GM23338 (cell line): ENCODE measurements at regions not wholly inside any gene's neighbourhood (a gene's known extent, or its start where the extent isn't known, plus 50 kb on each side); places are given as distances from the start of the nearest gene placed in this dataset.

Experiments used
- ATAC-seq: fragments of 200-7000 bp; cut with Tn5 transposase; 3 replicates; pipeline ENCODE4 v1.9.1; 2020
- DNase-seq: peaks from one replicate; pipeline ENCODE4 v3.0.0-alpha.2; 2015; ENCODE audit warnings: low spot score
- H2AFZ ChIP-seq: fragments of 200-600 bp; sonication (generic); 2 replicates; pipeline ENCODE4 v1.8.0; 2016; ENCODE audit warnings: antibody characterized with exemption, mild to moderate bottlenecking, moderate library complexity
- H3F3A ChIP-seq: fragments of 200-600 bp; sonication (generic); replicated peaks from 2 replicates; pipeline ENCODE4 v1.8.0; 2017; ENCODE audit warnings: antibody characterized with exemption, mixed run types, low read depth
- H3K27ac ChIP-seq: fragments of 200-600 bp; sonication (generic); 2 replicates; pipeline ENCODE4 v1.6.1; 2016; ENCODE audit warnings: low read depth
- H3K27me3 ChIP-seq: fragments of 200-600 bp; sonication (generic); 2 replicates; pipeline ENCODE4 v1.8.0; 2016; ENCODE audit warnings: mild to moderate bottlenecking, mixed run types, moderate library complexity; ENCODE audit not compliant: insufficient read depth
- H3K36me3 ChIP-seq: fragments of 200-600 bp; sonication (generic); 2 replicates; pipeline ENCODE4 v1.8.0; 2016; ENCODE audit warnings: mild to moderate bottlenecking; ENCODE audit not compliant: insufficient read depth
- H3K4me1 ChIP-seq: fragments of 200-600 bp; sonication (generic); 2 replicates; pipeline ENCODE4 v1.8.0; 2016; ENCODE audit warnings: mild to moderate bottlenecking, moderate library complexity; ENCODE audit not compliant: insufficient read depth
- H3K4me2 ChIP-seq: fragments of 200-600 bp; sonication (generic); 2 replicates; pipeline ENCODE4 v1.7.1; 2017; ENCODE audit warnings: mixed run types
- H3K4me3 ChIP-seq: fragments of 200-600 bp; sonication (generic); 2 replicates; pipeline ENCODE4 v1.6.1; 2016; ENCODE audit warnings: mixed run types
- H3K79me2 ChIP-seq: fragments of 200-600 bp; sonication (generic); replicated peaks from 2 replicates; pipeline ENCODE4 v1.8.0; 2017; ENCODE audit warnings: mild to moderate bottlenecking; ENCODE audit not compliant: insufficient read depth
- H3K9me2 ChIP-seq: fragments of 200-600 bp; sonication (generic); 2 replicates; pipeline ENCODE4 v1.8.0; 2017; ENCODE audit not compliant: insufficient read depth
- H4K20me1 ChIP-seq: fragments of 200-600 bp; sonication (generic); replicated peaks from 2 replicates; pipeline ENCODE4 v1.8.0; 2017; ENCODE audit warnings: mild to moderate bottlenecking; ENCODE audit not compliant: insufficient read depth
- H3K27ac Mint-ChIP-seq: 2 replicates; pipeline ENCODE4 v1.8.0; 2020; ENCODE audit warnings: inconsistent platforms, mild to moderate bottlenecking, moderate library complexity, mixed read lengths
- H3K27me3 Mint-ChIP-seq: 3 replicates; pipeline ENCODE4 v1.8.0; 2022; ENCODE audit warnings: low read depth, mild to moderate bottlenecking, moderate library complexity, mixed read lengths, inconsistent platforms; ENCODE audit not compliant: insufficient read depth, poor library complexity
- H3K36me3 Mint-ChIP-seq: 3 replicates; pipeline ENCODE4 v1.8.0; 2021; ENCODE audit warnings: low read depth, mild to moderate bottlenecking, inconsistent platforms, moderate library complexity, mixed read lengths
- H3K4me1 Mint-ChIP-seq: 3 replicates; pipeline ENCODE4 v1.8.0; 2020; ENCODE audit warnings: mild to moderate bottlenecking, inconsistent platforms, mixed read lengths
- H3K4me3 Mint-ChIP-seq: 3 replicates; pipeline ENCODE4 v1.8.0; 2021; ENCODE audit warnings: moderate library complexity, mild to moderate bottlenecking, inconsistent platforms, mixed read lengths
- H3K9me3 Mint-ChIP-seq: 3 replicates; pipeline ENCODE4 v1.8.0; 2020; ENCODE audit warnings: moderate library complexity, mild to moderate bottlenecking, inconsistent platforms, mixed read lengths
- ETS1 ChIP-seq: IDR thresholded peaks from 2 replicates; pipeline ENCODE4 v1.6.1; 2016; ENCODE audit warnings: antibody characterized with exemption
- NANOG ChIP-seq: IDR thresholded peaks from 2 replicates; pipeline ENCODE4 v1.6.1; 2016; ENCODE audit warnings: antibody characterized with exemption, borderline replicate concordance
- TF ChIP-seq, protein P1 (sequence below): fragments of 250-450 bp; sonication (Bioruptor Pico); IDR thresholded peaks from 2 replicates; pipeline ENCODE4 v1.5.0; 2020; ENCODE audit warnings: mild to moderate bottlenecking, moderate library complexity

DNA sequence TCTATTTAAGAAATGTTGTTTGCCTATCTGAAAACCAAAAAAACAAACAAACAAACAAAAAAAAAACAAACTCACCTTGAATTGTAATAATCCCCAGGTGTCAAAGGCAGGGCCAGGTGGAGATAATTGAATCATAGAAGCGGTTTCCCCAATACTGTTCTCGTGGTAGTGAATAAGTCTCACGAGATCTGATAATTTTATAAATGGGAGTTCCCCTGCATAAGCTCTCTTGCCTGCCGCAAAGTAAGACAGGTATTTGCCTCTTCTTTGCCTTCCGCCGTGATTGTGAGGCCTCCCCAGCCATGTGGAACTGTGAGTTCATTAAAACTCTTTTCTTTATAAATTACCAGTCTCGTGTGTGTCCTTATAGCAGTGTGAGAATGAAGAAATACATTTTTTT is 1180.7 kb upstream of the CRIM1 start (continued):
- TF ChIP-seq, protein P1, sequence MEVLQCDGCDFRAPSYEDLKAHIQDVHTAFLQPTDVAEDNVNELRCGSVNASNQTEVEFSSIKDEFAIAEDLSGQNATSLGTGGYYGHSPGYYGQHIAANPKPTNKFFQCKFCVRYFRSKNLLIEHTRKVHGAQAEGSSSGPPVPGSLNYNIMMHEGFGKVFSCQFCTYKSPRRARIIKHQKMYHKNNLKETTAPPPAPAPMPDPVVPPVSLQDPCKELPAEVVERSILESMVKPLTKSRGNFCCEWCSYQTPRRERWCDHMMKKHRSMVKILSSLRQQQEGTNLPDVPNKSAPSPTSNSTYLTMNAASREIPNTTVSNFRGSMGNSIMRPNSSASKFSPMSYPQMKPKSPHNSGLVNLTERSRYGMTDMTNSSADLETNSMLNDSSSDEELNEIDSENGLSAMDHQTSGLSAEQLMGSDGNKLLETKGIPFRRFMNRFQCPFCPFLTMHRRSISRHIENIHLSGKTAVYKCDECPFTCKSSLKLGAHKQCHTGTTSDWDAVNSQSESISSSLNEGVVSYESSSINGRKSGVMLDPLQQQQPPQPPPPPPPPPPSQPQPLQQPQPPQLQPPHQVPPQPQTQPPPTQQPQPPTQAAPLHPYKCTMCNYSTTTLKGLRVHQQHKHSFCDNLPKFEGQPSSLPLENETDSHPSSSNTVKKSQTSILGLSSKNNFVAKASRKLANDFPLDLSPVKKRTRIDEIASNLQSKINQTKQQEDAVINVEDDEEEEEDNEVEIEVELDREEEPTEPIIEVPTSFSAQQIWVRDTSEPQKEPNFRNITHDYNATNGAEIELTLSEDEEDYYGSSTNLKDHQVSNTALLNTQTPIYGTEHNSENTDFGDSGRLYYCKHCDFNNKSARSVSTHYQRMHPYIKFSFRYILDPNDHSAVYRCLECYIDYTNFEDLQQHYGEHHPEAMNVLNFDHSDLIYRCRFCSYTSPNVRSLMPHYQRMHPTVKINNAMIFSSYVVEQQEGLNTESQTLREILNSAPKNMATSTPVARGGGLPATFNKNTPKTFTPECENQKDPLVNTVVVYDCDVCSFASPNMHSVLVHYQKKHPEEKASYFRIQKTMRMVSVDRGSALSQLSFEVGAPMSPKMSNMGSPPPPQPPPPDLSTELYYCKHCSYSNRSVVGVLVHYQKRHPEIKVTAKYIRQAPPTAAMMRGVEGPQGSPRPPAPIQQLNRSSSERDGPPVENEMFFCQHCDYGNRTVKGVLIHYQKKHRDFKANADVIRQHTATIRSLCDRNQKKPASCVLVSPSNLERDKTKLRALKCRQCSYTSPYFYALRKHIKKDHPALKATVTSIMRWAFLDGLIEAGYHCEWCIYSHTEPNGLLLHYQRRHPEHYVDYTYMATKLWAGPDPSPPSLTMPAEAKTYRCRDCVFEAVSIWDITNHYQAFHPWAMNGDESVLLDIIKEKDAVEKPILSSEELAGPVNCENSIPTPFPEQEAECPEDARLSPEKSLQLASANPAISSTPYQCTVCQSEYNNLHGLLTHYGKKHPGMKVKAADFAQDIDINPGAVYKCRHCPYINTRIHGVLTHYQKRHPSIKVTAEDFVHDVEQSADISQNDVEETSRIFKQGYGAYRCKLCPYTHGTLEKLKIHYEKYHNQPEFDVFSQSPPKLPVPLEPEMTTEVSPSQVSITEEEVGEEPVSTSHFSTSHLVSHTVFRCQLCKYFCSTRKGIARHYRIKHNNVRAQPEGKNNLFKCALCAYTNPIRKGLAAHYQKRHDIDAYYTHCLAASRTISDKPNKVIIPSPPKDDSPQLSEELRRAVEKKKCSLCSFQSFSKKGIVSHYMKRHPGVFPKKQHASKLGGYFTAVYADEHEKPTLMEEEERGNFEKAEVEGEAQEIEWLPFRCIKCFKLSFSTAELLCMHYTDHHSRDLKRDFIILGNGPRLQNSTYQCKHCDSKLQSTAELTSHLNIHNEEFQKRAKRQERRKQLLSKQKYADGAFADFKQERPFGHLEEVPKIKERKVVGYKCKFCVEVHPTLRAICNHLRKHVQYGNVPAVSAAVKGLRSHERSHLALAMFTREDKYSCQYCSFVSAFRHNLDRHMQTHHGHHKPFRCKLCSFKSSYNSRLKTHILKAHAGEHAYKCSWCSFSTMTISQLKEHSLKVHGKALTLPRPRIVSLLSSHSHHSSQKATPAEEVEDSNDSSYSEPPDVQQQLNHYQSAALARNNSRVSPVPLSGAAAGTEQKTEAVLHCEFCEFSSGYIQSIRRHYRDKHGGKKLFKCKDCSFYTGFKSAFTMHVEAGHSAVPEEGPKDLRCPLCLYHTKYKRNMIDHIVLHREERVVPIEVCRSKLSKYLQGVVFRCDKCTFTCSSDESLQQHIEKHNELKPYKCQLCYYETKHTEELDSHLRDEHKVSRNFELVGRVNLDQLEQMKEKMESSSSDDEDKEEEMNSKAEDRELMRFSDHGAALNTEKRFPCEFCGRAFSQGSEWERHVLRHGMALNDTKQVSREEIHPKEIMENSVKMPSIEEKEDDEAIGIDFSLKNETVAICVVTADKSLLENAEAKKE (CRISPR knock-in tag): no peak
- no peak for TF ChIP-seq NANOG

DNA sequence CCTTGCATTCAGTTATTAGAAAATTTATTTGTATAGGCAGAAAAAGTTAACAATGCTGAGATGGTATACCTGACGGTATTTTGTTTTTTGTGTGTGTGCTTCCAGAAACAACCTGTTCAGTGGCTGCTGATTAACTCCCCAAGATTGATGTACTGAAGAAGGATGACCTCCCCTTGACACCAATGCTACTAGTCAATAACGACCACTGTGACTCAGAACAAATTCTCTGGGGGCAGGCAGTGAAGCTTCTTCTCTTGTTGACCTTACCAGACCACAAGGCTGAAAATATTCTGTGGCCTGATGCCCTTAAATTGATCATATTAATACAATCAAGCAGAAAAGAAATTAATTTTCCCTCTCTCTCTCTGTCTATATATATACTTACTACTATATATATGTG is 1182.9 kb upstream of the CRIM1 start:
- no peaks in the 10 kb centered on the region for H3F3A ChIP-seq
- no peaks in the 10 kb centered on the region for H3K9me2 ChIP-seq
- no peak overlapping the region for H3K4me3 Mint-ChIP-seq
- no peak overlapping the region for H2AFZ ChIP-seq
- no peak for DNase-seq
- H3K36me3 Mint-ChIP-seq: no peaks in the 10 kb centered on the region
- H3K27ac ChIP-seq: no peak overlapping the region
- H3K27me3 Mint-ChIP-seq: peaks cover 25% of the 10 kb centered on the region
- no peak overlapping the region for H3K4me3 ChIP-seq
- H3K4me1 Mint-ChIP-seq: peaks cover 15% of the 10 kb centered on the region; the same call in 2 of the 3 replicates
- H3K27ac Mint-ChIP-seq: no peak overlapping the region
- H4K20me1 ChIP-seq: 0 out of 2 replicates have a peak, but pooled peaks cover under 1% of the 10 kb centered on the region
- H3K4me1 ChIP-seq: peaks cover 14% of the 10 kb centered on the region; the same call in 1 of the 2 replicates
- no peak overlapping the region for H3K4me2 ChIP-seq
- no peaks in the 10 kb centered on the region for H3K9me3 Mint-ChIP-seq
- no peaks in the 10 kb centered on the region for H3K79me2 ChIP-seq
- no peak for TF ChIP-seq ETS1
- TF ChIP-seq, protein P1 (CRISPR knock-in tag): no peak
- ATAC-seq: no peak
- H3K27me3 ChIP-seq: peaks cover 46% of the 10 kb centered on the region
- no peaks in the 10 kb centered on the region for H3K36me3 ChIP-seq
